RCC 7860 (cell line): ENCODE measurements at regions not wholly inside any gene's neighbourhood (a gene's known extent, or its start where the extent isn't known, plus 50 kb on each side); places are given as distances from the start of the nearest gene placed in this dataset.

ENCODE experiments used
- DNase-seq: peaks from one replicate; pipeline ENCODE4 v3.0.0-alpha.2; 2015; ENCODE audit warnings: low spot score
- FAIRE-seq: peaks from 2 replicates; lab custom pipeline; 2012; peaks lifted over from hg19 to GRCh38; lab: Jason Lieb, UNC

- DNase-seq, result no peak
- FAIRE-seq, result no peak
Observed at GRCh38 chr4:74610491-74610890, 165.6 kb downstream of the AREG start.

GRCh38 chr4:74612837-74613236 is 167.9 kb downstream of the AREG start:
- FAIRE-seq, result no peak

GRCh38 chr4:74613266-74613665 is 168.3 kb downstream of the AREG start:
- FAIRE-seq, result no peak
- no peak for DNase-seq

More at GRCh38 chr4:74612837-74613236, 167.9 kb downstream of the AREG start:
- DNase-seq, result no peak

- FAIRE-seq, result no peak
- DNase-seq, result no peak
Observed at GRCh38 chr4:74615411-74615810, 170.5 kb downstream of the AREG start.

GRCh38 chr4:74618166-74618565 is 173.2 kb downstream of the AREG start:
- no peak for FAIRE-seq

GRCh38 chr4:74618659-74619058 is 173.7 kb downstream of the AREG start:
- peak; percentile 94 for FAIRE-seq
- peak; percentile 94 for DNase-seq

More at GRCh38 chr4:74618166-74618565, 173.2 kb downstream of the AREG start:
- DNase-seq, result no peak

- DNase-seq (peak; percentile 64), FAIRE-seq (peak; percentile 36)
Observed at GRCh38 chr4:74619931-74620702, 174.2 kb downstream of the BTC start.

GRCh38 chr4:74621616-74622015 is 172.7 kb downstream of the BTC start:
- no peak for DNase-seq
- peak; percentile 68 for FAIRE-seq

- FAIRE-seq (peak; percentile 88), DNase-seq (peak; percentile 77)
Observed at GRCh38 chr4:74623041-74623440, 171.3 kb downstream of the BTC start.

GRCh38 chr4:74624351-74625151 is 169.8 kb downstream of the BTC start:
- DNase-seq (peak; percentile 98), FAIRE-seq (peak; percentile 99)

- DNase-seq, result peak; percentile 6
- no peak for FAIRE-seq
Observed at GRCh38 chr4:74625981-74626380, 168.3 kb downstream of the BTC start.

GRCh38 chr4:74627093-74627492 is 167.2 kb downstream of the BTC start:
- FAIRE-seq, result no peak

GRCh38 chr4:74627504-74627903 is 166.8 kb downstream of the BTC start:
- FAIRE-seq (peak; percentile 24), DNase-seq (no peak)

More at GRCh38 chr4:74627093-74627492, 167.2 kb downstream of the BTC start:
- DNase-seq, result no peak

- DNase-seq (peak; percentile 61), FAIRE-seq (peak; percentile 76)
Observed at GRCh38 chr4:74628852-74629620, 165.3 kb downstream of the BTC start.

- FAIRE-seq (no peak), DNase-seq (no peak)
Observed at GRCh38 chr4:74630551-74630950, 163.8 kb downstream of the BTC start.

GRCh38 chr4:74631338-74631737 is 163.0 kb downstream of the BTC start:
- no peak for DNase-seq
- FAIRE-seq, result no peak

GRCh38 chr4:74631988-74632387 is 162.3 kb downstream of the BTC start:
- no peak for DNase-seq
- FAIRE-seq, result no peak

GRCh38 chr4:74632634-74633033 is 161.7 kb downstream of the BTC start:
- DNase-seq (peak; percentile 94), FAIRE-seq (peak; percentile 99)

- no peak for DNase-seq
- no peak for FAIRE-seq
Observed at GRCh38 chr4:74635074-74635473, 159.2 kb downstream of the BTC start.

GRCh38 chr4:74635490-74636123 is 158.7 kb downstream of the BTC start:
- FAIRE-seq, result no peak

GRCh38 chr4:74638001-74638400 is 156.3 kb downstream of the BTC start:
- FAIRE-seq (peak; percentile 23), DNase-seq (no peak)

More at GRCh38 chr4:74635490-74636123, 158.7 kb downstream of the BTC start:
- DNase-seq, result no peak
